HG03108 (cell line): ENCODE measurements at regions not wholly inside any gene's neighbourhood (a gene's known extent, or its start where the extent isn't known, plus 50 kb on each side); places are given as distances from the start of the nearest gene placed in this dataset.

Source experiments
- ATAC-seq: cut with Tn5 transposase; IDR thresholded peaks from one replicate; pipeline ENCODE4 v1.9.1; 2021; ENCODE audit warnings: moderate library complexity; ENCODE audit not compliant: unreplicated experiment

DNA sequence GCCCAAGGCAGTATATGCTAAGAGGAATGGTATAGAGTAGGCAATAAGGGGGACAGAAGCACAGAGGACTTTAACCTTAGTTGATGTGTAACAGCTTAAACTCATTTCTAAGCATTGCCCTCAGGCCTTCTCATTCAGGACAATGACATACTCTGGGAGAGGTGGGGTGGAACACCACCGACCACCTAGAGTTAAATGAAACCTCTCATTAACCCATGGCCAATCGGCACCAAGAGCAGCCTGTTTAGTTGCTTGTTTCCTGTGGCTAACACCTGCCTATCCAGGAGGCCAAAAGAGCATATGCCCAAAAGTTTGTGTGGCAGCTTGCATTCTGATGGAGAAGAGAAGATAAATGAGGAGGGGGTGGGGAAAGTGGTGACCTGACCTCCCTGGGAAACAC, 50.0 kb downstream of the PABIR2 start:
- ATAC-seq = no peak

GRCh38 chrX:134746410-134746785, 50.6 kb downstream of the PABIR2 start:
- ATAC-seq = no peak

DNA sequence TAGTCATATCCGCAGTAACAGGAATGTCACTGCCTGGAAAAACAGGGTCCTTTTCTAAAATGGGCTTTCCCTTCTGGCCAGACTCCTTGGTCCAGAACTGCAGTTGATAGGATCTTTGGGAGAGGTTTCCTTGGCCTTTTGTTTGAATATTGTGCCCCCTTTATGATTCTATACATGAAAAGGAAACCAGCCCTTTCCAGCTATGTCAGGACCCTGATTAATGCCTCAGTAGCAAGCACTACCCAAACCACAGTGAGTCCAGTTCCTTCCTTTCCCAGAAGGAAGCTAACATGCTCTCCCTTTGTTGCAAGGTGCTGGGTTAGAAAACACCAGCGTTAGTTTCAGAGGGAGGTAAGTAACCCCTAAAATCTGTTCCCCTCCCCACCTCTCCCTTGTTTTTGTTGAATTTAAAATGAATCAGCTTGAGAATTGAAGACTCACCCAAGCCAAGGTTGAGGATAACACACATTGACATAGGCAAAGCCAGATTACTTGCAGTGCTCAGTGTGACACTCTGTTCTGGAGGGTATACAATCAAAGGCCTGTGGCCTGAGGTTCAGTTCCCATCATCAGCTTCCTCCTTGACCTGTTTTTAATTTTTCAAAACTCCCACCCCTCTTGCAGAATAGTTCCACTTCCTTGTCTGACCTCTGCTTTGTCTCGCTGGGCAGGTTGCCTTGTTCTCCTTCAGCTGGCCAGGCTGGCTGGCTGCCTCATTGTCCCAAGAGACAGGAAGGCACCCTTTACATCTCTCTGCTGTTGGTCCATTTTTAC, 51.2 kb downstream of the PABIR2 start:
- no peak for ATAC-seq

- ATAC-seq = no peak
Measured at GRCh38 chrX:134743091-134743490, 53.9 kb downstream of the PABIR2 start.

GRCh38 chrX:134742573-134742972, 54.4 kb downstream of the PABIR2 start:
- no peak for ATAC-seq

DNA sequence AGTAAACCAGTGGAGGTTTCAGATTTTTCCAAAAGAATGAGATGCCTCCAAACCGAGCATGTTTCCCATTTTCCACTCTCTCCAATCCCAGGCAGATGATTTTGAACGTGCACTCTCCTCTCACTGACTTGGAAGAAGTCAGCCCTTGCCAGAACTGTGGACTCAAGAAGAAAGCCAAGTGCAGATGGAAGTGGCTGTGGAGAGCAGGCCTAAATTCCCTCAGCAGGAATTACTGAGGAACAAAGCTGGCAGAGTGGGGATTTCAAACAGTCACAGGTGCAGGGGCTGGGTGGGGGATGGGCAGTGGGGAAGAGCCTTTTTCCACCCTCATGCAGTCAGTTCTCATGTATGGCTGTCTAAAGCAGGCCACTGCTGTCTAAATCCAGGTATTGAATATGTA, 55.3 kb downstream of the PABIR2 start:
- ATAC-seq = no peak

GRCh38 chrX:134738986-134739740, 57.8 kb downstream of the PABIR2 start:
- ATAC-seq = no peak

- no peak for ATAC-seq
Measured at GRCh38 chrX:134738445-134738844, 58.6 kb downstream of the PABIR2 start.

GRCh38 chrX:134737721-134738369, 59.2 kb downstream of the PABIR2 start:
- no peak for ATAC-seq

- ATAC-seq = no peak
Measured at GRCh38 chrX:134737061-134737460, 59.9 kb downstream of the PABIR2 start.

DNA sequence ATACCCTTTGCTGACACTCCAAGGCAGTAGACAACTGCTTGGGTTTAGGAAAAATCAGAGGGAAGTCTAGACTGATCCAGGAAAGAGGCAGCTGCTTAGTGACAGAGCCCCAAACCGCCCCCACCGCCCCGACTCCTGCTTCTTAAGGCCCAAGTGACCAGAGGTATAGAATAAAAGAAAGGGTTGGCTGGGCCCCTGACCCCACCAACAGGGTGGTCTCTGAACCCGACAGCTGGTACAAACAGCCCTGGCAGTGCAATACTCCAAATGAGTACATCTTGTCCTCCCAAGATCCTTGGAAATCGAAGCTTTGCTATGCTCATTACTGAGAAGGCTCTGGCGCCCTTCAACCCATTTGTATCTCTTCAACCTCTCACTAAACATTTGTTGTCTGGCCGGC, 60.6 kb downstream of the PABIR2 start:
- no peak for ATAC-seq

DNA sequence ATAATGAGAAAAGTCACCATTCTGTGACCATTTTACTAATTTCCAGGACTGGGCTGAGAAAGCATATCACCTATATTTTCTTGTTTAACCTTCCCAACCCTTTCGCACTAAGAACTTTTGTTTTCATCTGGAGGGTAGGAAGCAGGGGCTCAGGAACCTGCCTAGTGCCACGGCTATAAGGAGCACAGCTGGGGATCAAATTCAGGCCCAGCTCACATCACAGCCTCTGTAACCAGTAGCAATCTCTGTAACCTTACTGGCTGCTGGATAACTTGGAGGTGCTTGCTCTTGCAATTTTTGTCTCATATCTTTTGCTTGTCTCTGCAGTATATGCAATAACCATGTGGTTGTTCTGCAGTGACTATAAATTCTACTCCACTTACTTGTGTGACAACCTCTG, 62.0 kb downstream of the PABIR2 start:
- ATAC-seq = no peak

- no peak for ATAC-seq
Measured at GRCh38 chrX:134734466-134734952, 62.5 kb downstream of the PABIR2 start.

- no peak for ATAC-seq
Measured at GRCh38 chrX:134733591-134733990, 63.4 kb downstream of the PABIR2 start.

DNA sequence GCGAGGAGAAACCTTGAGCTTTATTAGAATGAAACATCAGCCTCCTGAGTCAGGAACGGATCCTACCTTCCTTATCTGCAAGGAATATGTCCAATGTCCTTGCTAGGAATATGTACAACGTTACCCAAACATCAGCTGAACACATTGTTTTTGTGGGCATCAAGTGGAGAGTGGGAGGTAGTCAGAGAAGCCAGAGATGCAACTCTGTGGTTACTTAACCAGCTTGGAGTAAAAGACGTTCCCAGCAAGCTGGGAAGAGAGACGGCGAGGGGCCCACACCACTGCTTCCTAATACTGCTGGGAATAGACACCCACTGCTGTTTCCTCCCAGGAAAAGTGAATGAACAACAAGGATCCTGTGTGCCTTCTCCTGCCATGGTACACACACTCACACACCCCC, 64.3 kb downstream of the PABIR2 start:
- no peak for ATAC-seq

DNA sequence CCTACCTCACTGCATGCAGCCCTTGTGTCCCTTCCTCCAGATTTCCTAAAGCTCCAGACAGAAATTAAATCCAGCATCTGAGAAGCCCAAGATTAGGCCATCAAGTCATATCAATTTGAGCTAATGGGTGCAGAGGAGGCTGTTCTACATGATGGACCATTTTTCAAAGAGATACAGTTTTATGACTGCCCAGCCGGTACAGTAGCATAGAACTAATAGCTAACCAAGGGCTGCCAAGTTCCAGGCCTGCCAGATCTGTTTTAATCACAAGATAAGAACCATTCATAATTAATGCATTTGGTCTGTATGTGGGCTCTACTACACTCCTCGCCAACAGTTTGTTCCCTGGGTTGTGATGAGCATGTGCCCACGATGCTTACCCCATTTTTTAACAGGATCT, 64.9 kb downstream of the PABIR2 start:
- ATAC-seq = no peak

- ATAC-seq = no peak
Measured at GRCh38 chrX:134727363-134727762, 69.1 kb upstream of the PLAC1 start.

GRCh38 chrX:134725103-134725690, 66.9 kb upstream of the PLAC1 start:
- no peak for ATAC-seq

DNA sequence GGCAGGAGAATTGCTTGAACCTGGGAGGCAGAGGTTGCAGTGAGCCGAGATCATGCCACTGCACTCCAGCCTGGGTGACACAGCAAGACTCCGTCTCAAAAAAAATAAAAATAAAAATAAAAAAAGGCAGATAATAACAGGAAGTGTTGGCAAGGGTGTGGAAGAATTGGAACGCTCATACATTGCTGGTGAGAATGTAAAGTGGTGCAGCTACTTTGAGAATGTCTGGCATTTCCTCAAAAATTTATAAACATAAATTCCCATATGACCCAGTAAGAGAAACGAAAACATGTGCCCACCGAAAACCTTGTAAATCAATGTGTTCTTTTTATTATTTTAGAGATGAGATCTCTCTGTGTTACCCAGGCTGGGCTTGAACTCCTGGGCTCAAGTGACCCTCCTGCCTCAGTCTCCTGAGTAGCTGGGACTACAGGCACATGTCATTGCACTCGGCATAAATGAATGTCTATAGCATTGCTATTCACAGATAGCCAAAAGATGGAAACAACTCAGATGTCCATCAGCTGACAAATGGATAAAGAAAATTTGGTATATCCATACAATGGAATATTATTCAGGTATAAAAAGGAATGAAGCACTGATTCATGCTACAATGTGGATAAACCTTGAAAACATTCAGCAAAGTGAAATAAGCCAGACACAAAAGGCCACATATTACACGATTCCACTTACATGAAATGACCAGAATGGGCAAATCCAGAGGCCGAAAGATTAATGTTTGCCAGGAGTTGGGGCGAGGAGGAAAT, 63.7 kb upstream of the PLAC1 start:
- no peak for ATAC-seq

- peak; percentile 56 for ATAC-seq
Measured at GRCh38 chrX:134718966-134719317, 60.7 kb upstream of the PLAC1 start.
